Tongue (tissue), 1 donor: ENCODE measurements at regions not wholly inside any gene's neighbourhood (a gene's known extent, or its start where the extent isn't known, plus 50 kb on each side); places are given as distances from the start of the nearest gene placed in this dataset.
"Not testable (repeated sequence)": the region's sequence is repeated elsewhere in the genome, so short reads cannot be mapped to it uniquely, and the experiment has no call there.

Source experiments
- DNase-seq: peaks from one replicate; pipeline ENCODE4 v3.0.0-alpha.2; 2015

DNA sequence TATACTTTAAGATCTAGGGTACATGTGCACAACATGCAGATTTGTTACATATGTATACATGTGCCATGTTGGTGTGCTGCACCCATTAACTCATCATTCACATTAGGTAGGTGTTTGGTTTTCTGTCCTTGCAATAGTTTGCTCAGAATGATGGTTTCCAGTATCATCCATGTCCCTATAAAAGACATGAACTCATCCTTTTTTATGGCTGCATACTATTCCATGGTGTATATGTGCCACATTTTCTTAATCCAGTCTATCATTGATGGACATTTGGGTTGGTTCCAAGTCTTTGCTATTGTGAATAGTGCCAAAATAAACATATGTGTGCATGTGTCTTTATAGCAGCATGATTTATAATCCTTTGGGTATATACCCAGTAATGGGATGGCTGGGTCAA is 747.1 kb upstream of the MEF2C start:
- DNase-seq: not testable (repeated sequence)

DNA sequence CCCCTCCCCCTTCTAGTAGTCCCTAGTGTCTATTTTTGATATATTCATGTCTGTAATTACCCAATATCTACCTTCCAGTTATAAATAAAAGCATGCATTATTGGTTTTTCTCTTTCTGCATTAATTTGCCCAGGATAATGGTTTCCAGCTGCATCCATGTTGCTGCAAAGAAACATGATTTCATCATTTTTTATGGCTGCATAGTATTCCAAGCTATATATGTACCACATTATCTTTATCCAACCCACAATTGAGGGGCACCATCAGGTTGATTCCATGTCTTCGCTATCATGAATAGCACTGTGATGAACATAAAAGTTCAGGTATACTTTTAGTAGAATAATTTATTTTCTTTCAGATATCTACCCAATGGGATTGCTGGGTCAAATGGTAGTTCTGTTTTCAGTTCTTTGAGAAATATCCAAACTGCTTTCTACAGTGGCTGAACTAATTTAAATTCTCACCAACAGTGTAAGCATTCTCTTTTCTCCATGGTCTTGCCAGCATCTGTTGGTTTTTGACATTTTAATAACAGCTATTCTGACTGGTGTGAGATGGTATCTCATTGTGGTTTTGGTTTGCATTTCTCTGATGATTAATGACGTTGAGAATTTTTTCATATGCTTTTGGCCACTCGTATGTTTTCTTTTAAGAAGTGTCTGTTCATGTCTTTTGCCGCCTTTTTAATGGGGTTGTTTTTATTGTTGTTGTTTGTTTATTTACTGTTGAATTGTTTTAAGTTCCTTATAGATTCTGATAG is 746.1 kb upstream of the MEF2C start:
- DNase-seq: no peak

DNA sequence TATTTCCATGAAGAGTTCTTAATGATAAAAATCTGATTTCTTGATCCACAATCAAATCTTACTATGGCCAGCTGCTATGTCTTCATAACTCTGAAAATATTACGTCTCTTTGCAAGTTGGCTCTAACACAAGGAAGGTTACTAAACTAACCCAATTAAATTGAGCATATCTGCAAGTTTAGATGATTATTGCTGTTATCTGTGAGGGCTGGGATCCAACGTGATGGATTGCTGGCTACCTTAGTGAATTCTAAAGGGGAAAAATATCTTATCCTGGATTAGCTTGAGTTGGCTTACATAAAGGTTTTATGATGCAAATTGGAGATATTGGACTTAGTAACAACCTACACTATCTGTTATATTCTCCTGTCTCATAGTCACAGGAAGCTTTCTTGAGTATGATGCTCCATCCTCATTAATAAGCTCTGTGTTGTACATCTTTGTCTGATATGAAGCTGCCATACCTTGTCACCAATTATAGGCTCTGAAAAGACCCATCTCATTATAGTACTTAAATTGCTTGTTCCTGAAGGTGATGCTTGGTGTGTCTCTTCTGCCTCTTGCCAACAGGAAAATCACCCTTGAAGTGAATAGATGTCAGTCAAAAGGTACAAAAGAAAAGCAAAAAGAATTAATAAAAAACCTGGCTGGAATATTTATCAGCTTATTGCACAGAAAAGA is 733.0 kb upstream of the MEF2C start:
- no peak for DNase-seq

DNA sequence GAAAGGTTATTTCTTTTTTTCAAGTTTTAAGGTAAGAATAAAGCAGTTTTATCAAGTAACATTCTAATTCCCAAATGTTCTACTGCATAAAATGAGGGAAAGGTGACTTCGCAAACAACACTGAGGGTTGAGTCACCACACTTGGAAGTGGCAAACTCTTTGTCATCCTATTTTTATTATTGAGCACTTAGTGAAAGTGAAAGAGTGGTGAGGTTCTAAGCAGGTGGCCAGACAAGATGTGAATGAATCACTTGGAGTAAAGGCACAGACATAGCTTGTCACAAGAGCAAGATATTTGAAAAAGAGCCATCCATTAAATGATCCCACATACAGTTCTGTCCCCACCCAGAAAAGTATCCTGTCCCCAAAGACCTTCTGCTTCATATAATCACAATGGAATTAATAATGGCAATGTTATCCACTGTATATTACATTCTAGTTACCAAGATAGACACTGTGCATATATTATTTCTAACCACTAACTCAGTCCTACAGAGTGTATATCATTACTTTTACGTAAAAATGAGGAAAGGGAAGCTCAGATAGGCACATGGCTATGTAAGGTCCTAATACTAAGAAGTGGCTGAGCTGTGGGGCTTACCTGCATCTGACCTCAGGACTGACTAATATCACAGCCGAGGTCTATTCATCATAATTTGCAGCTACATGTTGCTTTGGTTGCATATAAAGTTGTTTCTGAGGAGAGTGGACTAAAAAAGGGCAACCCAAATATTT is 730.4 kb upstream of the MEF2C start:
- no peak for DNase-seq

DNA sequence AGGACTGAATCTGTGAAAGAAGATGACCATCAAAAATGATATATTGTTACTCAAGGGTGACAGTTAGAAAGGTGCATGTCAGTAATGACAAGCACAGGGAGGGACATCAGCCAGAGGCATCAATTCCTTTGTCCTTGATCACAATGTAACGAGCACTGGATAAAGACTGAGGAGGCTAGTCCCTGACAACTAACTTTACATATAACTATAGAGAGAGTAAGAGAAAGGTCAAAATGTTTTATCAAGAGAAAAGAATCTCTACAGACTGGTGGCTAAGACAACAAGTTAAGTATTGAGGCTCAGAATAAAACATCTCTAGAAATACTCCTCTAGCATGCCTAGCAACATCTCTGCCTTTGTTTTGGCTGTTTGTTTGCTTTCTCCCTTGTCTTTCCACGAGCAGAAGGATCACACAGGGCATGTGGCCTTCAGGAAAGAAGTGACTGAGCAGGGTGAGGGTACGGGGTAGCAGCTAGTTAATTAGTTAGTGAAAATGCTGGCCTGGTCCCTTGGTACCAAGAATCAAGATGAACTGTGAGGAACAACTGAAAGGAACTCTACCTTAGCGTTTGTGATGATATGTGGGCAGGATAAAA is 724.1 kb upstream of the MEF2C start:
- no peak for DNase-seq

DNA sequence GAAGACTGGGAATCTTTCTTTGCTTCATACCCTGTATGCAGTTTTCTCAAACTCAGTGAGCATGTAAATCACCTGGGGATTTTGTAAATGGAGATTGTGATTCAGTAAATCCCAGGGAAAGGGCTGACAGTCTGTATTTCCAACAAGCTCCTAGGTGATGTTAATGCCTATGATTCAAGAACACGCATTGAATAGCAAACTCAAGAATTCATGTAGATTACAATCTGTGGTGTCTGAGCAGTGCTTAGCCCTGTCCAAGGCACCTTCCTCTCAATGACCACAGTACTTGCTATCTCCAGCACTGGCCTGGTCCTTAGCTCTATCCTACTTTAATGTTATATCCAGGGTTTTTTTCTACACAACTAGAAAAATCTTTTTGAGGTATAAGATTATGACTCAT is 721.4 kb upstream of the MEF2C start:
- DNase-seq: no peak

DNA sequence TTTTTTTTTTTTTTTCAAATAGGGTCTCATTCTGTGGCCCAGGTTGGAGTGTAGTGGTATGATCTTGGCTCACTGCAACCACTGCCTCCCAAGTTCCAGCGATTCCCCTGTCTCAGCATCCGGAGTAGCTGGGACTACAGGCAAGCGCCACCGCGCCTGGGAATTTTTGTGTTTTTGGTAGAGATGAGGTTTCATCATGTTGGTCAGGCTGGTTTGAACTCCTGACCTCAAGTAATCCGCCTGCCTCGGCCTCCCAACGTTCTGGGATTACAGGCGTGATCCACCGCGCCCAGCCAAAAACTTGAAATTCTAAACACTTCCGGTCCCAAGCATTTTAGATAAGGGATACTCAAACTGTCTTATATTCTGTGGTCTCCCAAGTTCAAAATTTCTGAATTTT is 718.9 kb upstream of the MEF2C start:
- DNase-seq: no peak

DNA sequence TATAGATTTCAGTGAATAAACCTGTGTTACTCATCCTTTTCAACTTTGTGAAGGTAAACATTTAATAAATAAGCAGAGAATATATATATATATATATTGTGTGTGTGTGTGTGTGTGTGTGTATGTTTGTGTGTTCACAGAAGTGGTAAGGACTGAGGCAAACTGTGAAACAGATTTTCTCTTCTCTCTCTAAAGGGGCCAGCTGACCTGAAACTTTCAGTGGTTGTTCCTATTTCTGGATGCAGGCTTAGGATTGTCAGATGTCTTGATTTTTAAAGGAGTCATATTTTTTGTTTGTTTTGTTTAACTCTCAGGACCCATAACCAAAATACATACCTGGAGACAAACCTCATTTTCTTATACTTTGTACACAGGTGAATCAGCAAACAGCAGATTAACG is 714.9 kb upstream of the MEF2C start:
- DNase-seq: no peak

DNA sequence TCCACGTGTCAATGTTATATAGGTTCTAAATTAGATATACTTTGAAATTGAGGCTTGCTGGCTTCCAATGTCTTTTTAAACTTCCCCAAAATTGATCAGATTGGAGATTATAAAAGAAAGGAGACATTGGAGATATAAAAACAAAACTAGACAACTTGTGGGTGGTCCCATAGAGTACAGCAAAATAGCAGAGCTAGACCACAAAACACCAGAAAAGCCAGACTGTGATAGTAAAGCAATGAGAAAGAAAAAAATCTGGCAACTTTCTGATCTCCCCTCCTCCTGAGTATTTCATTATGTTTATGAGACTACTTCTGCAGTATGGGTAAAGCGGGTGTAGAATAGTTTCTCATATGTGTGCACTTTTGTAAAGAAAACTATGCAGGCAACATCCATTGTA is 713.8 kb upstream of the MEF2C start:
- DNase-seq: no peak

DNA sequence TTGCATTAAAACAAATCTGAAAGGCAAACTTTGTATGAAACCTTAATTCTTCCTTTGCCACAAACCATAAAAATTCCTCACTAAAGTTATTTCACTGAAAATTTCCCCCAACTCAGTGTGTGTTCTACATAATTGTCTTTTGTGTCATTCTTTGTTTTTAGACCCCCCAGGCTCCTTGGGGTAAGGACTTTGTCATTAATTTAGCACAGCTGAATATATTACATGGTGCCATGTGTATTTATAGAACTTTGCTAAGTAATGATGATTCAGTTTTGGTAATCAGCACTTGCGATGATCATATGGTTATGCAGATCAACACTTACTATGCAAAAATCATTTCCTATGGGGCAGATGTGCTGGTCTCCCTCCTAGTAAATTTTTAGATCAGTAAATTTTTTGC is 712.1 kb upstream of the MEF2C start:
- DNase-seq: no peak

DNA sequence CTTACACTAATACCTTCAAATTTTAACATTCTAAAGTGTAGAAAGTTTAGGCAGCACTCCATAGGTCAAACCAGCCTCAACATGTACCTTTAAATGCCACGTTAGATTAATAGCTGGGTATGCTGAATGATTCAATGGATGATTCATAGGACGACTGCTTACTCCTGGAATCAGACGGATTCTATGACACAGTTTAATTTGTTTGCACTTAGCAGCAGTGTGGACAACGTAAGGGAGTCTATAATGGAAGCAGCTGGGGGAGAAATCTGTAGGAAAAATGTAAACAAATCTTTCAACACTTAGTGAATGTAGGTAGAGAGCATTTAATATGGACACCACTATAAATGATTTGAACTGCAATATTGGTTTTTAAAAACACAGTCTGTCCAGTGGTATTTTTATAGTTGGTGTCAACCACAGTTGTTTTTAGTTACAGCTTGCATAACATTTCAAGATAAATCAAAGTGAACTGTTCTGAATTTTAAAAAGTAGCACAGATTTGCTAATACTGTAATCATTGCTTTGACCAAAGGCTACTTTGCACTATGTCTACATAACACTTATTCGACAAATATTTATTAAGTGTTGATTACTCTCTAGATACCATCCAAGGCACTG is 701.5 kb upstream of the MEF2C start:
- DNase-seq: no peak

DNA sequence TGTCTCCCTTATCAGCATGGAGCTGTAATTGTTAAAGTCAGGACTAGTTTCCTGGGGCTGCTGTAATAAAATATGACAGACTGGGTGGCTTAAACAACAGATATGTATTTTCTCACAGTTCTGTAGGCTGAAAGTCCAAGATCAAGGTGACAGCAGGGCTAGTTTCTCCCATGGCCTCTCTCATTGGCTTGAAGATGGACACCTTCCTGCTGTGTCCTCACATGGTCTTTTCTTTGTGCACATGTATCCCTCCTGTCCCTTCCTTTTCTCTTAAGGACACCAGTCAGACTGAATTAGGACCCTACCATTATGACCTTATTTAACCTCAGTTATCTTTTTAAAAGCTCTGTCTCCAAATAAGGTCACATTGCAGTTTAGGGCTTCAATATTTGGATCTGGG is 700.5 kb upstream of the MEF2C start:
- no peak for DNase-seq

DNA sequence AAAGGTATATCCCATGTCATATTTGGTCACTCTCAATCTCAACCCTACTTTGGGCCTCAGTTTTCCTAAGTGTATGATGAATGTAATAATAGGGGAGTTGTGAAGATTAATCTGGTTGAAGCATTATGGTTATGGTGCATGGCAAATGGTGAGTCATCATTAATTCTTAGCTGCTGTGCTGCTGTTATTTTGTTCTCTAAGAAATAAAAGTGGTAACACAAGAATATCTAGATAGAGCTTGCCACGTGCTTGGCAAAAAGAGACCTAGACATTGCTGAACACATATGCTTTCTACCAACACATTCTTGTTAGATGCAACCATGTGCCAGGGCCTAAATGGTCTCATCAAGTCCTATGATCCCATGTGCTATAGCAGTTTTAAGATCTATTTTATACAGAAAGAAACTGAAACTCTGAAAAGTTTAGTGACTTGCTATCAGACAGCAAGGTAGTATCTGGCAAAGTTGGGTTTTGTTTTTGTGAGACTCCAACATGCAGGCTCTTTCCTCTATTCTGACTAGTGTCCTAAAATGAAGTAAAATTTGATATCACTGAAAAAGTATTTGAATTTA is 699.9 kb upstream of the MEF2C start:
- no peak for DNase-seq

DNA sequence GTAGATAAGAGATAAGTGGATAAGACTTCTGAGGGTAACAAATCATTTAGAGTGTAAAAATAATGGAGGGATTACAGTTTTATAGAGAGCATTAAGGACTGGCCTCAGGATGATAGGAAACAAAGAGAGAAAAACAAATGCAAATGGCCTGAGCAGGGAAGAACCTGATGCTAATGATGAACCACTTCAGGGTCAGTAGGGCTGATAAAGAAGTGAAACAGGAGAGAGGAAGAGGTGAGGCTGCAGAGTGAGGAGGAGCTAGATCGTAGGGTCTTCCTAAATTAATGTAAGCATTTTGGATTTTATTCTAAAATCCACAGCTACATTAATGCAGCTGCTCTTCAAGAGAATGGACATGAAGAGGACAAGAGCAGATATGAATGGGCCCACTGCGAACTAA is 698.0 kb upstream of the MEF2C start:
- DNase-seq: no peak

DNA sequence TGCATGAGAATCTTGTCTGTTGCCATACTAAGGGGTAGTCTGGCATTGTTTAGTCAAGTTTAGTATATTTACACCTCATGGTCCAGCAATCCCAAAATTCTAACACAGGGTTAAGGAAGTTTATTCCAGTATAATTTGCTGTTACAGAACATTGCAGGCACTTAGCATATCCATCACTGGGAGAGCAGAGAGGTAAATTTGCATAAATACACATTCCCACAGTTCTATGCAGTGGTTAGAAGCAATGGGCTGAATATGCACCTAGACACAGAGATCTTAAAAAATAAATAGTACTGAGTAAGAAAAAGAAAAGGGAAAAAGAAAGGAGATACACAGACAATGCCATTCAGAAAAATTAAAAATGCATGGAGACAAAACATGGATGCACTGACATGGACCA is 692.3 kb upstream of the MEF2C start:
- DNase-seq: no peak

DNA sequence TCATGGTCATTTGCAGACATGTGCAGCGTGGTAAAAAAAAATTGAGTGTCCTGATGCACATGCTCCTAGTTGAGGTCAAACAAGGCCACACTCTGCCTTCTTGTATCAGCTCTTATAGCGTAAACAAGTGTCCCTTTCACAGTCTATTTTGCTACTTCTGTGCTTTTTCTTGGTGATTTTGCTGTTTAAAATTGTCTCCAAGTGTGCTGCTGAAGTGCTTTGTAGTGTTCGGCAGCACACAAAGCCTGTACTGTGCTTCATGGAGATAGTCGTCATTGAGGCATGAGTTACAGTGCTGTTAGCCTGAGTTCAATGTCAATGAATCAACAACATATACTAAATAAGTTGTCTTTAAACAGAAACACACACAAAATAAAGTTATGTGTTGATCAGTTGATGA is 690.4 kb upstream of the MEF2C start:
- DNase-seq: peak; percentile 2

DNA sequence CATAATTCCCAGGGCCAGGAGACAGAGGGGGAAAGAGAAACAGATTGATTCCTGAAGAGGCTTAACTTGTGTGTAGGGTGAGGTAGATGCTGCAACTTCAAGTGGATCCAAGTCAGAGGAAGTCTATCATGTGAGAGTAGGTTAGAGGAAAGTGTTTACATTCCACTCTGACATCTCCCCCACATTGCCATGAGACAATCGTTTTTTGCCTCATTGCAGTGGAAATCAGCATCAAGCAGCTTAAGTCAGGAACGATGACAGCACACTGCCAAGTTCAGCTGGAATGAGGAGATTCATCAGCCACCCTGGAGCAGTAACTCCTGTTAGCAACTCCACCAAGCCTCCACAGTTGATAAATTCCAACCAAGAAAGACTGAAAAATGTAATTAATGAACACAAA is 689.7 kb upstream of the MEF2C start:
- DNase-seq: no peak

DNA sequence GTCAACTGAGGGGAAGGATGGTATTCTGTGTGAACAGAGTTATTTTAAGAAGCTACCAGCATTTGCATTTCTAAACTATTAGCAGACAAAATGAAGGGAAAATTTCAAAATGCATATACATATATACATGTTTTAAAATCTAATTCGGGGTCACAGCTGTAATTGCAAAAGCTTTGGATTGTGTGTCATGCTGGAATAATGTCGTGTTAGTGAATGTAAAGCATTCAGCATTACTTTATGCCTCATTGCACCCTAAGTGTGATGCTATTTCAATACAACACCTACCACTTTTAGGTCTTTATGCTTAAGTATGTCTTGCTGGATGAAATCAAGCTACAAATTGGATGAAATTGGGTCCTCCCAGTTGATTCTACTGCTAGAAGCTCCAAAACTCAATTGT is 687.6 kb upstream of the MEF2C start:
- DNase-seq: no peak

DNA sequence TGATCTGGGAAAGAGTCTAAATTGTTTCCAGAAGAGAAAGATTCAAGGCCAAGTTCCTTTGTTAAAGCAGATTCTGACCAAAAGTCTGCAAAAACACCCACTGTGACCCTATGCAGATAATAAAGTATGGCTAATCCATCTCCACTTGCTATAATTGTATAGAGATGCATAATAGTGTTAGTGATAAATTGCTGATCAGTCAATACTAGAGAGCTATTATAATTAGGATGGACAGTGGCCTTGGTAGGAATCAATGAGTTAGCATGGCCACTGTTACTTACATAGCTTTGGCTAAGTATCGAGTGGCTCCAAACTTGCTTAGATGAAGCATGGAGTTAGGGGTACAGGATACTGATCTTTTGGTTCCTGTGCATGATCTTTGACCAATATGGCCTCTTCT is 683.4 kb upstream of the MEF2C start:
- no peak for DNase-seq

DNA sequence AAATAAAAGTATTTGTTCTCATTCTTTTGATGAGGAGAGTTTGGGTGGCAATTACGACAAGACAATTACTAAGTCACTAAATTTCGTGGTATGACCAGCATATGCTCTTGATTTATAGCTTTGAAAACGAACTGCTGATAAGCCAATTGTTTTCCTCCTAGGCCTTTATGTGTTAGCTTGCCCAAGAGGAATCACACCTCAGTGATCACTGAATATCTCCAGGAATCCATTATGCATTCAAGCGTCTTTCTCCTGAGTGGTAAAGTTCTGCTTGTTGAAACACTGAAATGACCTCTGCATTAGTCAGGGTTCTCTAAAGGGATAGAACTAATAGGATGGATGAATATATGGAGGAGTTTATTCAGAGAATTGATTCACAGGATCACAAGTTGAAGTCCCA is 677.7 kb upstream of the MEF2C start:
- no peak for DNase-seq

DNA sequence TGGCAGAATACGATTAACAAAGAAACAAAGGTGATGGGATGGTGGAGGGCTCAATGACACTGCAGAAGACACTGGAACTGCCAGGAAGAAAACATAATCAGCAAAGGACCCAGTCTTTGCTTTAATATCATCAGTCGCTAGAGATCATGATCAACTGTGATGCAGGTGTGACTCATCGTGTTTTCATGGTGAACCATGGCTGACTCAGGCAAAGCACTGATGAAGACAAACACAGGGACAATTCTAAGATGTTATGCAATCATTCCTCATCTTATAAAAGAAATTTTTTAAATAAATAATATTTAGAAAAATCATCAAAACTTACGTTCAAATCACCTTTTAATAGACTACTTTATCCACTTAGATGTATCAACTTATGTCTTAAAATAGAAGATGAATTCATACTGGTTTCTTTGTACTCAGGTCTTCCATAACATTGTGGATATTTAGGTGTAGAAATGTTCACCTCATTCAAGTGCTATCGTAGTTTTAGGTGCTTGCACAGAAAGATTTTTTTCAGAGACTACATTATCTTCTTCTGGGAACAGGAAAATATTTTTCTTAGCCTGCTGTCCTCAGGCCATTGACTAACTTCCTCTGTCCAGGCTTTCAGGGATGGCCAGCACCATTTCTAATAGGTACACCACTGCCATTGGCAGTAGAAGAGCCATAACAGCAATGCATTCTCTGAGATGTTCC is 673.4 kb upstream of the MEF2C start:
- DNase-seq: no peak

DNA sequence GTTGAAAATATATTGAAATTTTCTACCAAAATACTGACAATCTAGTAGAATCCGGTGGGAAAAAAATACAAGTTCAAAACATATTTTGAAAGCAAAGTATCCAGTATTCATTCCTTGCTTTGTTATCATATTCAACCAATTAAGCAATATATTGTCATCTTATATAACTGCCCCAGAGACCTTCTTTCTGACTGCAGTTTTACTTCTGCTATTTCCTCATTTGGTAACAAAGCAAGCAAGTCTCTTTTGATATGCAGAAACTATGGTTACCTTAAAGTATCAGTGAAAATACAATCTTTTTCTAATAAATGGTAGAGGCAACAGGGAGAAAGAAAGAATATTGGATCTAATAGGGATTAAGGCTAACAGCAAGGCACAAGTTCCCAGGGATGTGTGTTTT is 663.7 kb upstream of the MEF2C start:
- DNase-seq: no peak
